Esophagus squamous epithelium (tissue), 4 donors: ENCODE measurements at regions not wholly inside any gene's neighbourhood (a gene's known extent, or its start where the extent isn't known, plus 50 kb on each side); places are given as distances from the start of the nearest gene placed in this dataset.

Experiments used
- CTCF ChIP-seq, 6 experiments: fragments of 450-650 bp in 4 of 6; fragments of 200-600 bp in 2 of 6; sonication (generic) in 2 of 6; IDR thresholded peaks; one replicate each; pipeline ENCODE4 v1.5.1; 2016 to 2019; ENCODE audit warnings: antibody characterized with exemption in 6 of 6, mild to moderate bottlenecking in 4 of 6, moderate library complexity in 4 of 6
- POLR2A ChIP-seq, 4 donors: fragments of 450-650 bp; IDR thresholded peaks; one replicate each; pipeline ENCODE4 v1.6.1; 2017; ENCODE audit warnings: antibody characterized with exemption in 4 of 4, mild to moderate bottlenecking in 4 of 4, moderate library complexity in 3 of 4

- no peak for TF ChIP-seq CTCF (IDR thresholded peaks at IDR 0.05)
- no peak for TF ChIP-seq POLR2A (IDR thresholded peaks at IDR 0.05)
These were observed 537.8 kb downstream of the OTOL1 start for GRCh38 chr3:162034368-162034767.
